DND-41 (cell line): ENCODE measurements at regions not wholly inside any gene's neighbourhood (a gene's known extent, or its start where the extent isn't known, plus 50 kb on each side); places are given as distances from the start of the nearest gene placed in this dataset.
"Not testable (repeated sequence)": the region's sequence is repeated elsewhere in the genome, so short reads cannot be mapped to it uniquely, and the experiment has no call there.

ENCODE experiments used
- ATAC-seq: fragments of 200-7000 bp; cut with Tn5 transposase; 3 replicates; pipeline ENCODE4 v1.9.1; 2021; ENCODE audit warnings: low read depth; ENCODE audit not compliant: insufficient read depth
- DNase-seq: peaks from one replicate; pipeline ENCODE4 v3.0.0-alpha.2; 2020
- H2AFZ ChIP-seq: 2 replicates; pipeline ENCODE4 v1.6.0; 2012; ENCODE audit warnings: low read depth, low read length
- H3K27ac ChIP-seq: 2 replicates; pipeline ENCODE4 v1.5.1; 2012; ENCODE audit warnings: low read length, inconsistent platforms
- H3K27me3 ChIP-seq: fragments of 200-600 bp; sonication (generic); 2 replicates; pipeline ENCODE4 v1.6.0; 2012; ENCODE audit warnings: low read length, mild to moderate bottlenecking, inconsistent platforms; ENCODE audit not compliant: insufficient read depth, poor library complexity
- H3K36me3 ChIP-seq: 2 replicates; pipeline ENCODE4 v1.5.1; 2012; ENCODE audit warnings: low read length, inconsistent platforms; ENCODE audit not compliant: insufficient read depth
- H3K4me1 ChIP-seq: 2 replicates; pipeline ENCODE4 v1.5.1; 2012; ENCODE audit warnings: mild to moderate bottlenecking, low read length; ENCODE audit not compliant: insufficient read depth
- H3K4me2 ChIP-seq: 2 replicates; pipeline ENCODE4 v1.6.0; 2012; ENCODE audit warnings: mild to moderate bottlenecking, moderate library complexity, low read length, inconsistent platforms; ENCODE audit not compliant: insufficient read depth
- H3K4me3 ChIP-seq, 2 experiments: fragments of 200-600 bp in 1 of 2; shearing (Covaris generic) in 1 of 2; 2 replicates each; pipeline ENCODE4 v1.5.1; 2012 to 2016; ENCODE audit warnings: inconsistent platforms in 2 of 2, low read length in 2 of 2, mild to moderate bottlenecking in 2 of 2, low read depth in 1 of 2, moderate library complexity in 1 of 2
- H3K79me2 ChIP-seq: 2 replicates; pipeline ENCODE4 v1.6.0; 2012; ENCODE audit warnings: low read length, inconsistent platforms; ENCODE audit not compliant: insufficient read depth
- H3K9ac ChIP-seq: 2 replicates; pipeline ENCODE4 v1.6.0; 2012; ENCODE audit warnings: low read depth, mild to moderate bottlenecking, inconsistent platforms, low read length, moderate library complexity
- H3K9me3 ChIP-seq: 2 replicates; pipeline ENCODE4 v1.5.1; 2012; ENCODE audit warnings: low read length, moderate library complexity, mild to moderate bottlenecking, inconsistent platforms; ENCODE audit not compliant: insufficient read depth, severe bottlenecking
- H4K20me1 ChIP-seq: 2 replicates; pipeline ENCODE4 v1.6.0; 2012; ENCODE audit warnings: low read length; ENCODE audit not compliant: insufficient read depth
- CTCF ChIP-seq: IDR thresholded peaks from 2 replicates; pipeline ENCODE4 v1.5.1; 2012; ENCODE audit warnings: borderline replicate concordance, low read length, moderate library complexity, mild to moderate bottlenecking; ENCODE audit not compliant: poor library complexity, severe bottlenecking; ENCODE audit errors: extremely low read depth
- EZH2 ChIP-seq: IDR thresholded peaks from 3 replicates; pipeline ENCODE4 v1.6.1; 2012; ENCODE audit warnings: borderline replicate concordance, low read depth, mild to moderate bottlenecking, moderate library complexity, low read length, inconsistent platforms; ENCODE audit not compliant: severe bottlenecking

- no peak for DNase-seq
- H3K36me3 ChIP-seq = no peaks in the 10 kb centered on the region
- no peak overlapping the region for H3K27ac ChIP-seq
- H3K27me3 ChIP-seq = no peaks in the 10 kb centered on the region
- no peak overlapping the region for H3K4me2 ChIP-seq
- no peak overlapping the region for H3K9ac ChIP-seq
- no peak overlapping the region for H3K4me3 ChIP-seq
- no peak for TF ChIP-seq EZH2
- no peak for TF ChIP-seq CTCF
- no peak overlapping the region for H2AFZ ChIP-seq
- no peaks in the 10 kb centered on the region for H3K79me2 ChIP-seq
- ATAC-seq = no peak
- H3K9me3 ChIP-seq = no peaks in the 10 kb centered on the region
- H4K20me1 ChIP-seq = no peaks in the 10 kb centered on the region
- H3K4me1 ChIP-seq = no peaks in the 10 kb centered on the region
Observed at GRCh38 chr4:33482773-33483172, 2761.5 kb downstream of the ARAP2 start.

- Histone ChIP-seq H4K20me1 (no peaks in the 10 kb centered on the region), H3K4me1 (no peaks in the 10 kb centered on the region), H3K27ac (no peak overlapping the region), H3K27me3 (no peaks in the 10 kb centered on the region), H3K9ac (no peak overlapping the region), H3K36me3 (no peaks in the 10 kb centered on the region), H2AFZ (no peak overlapping the region), H3K4me2 (no peak overlapping the region), H3K79me2 (no peaks in the 10 kb centered on the region), H3K4me3 (no peak overlapping the region), H3K9me3 (no peaks in the 10 kb centered on the region)
- no peak for ATAC-seq
- TF ChIP-seq EZH2 (no peak), CTCF (no peak)
- DNase-seq = no peak
Observed at GRCh38 chr4:33485111-33485510, 2759.2 kb downstream of the ARAP2 start.

GRCh38 chr4:33493231-33493630 lies 2751.1 kb downstream of the ARAP2 start:
- H3K79me2 ChIP-seq = no peaks in the 10 kb centered on the region
- no peaks in the 10 kb centered on the region for H3K4me1 ChIP-seq
- no peak for ATAC-seq
- DNase-seq = no peak
- no peak overlapping the region for H2AFZ ChIP-seq
- TF ChIP-seq EZH2 = no peak
- TF ChIP-seq CTCF = no peak
- H3K4me3 ChIP-seq = no peak overlapping the region
- no peaks in the 10 kb centered on the region for H3K36me3 ChIP-seq
- H3K9ac ChIP-seq = no peak overlapping the region
- no peak overlapping the region for H3K4me2 ChIP-seq
- H3K27ac ChIP-seq = no peak overlapping the region
- H3K27me3 ChIP-seq = no peaks in the 10 kb centered on the region
- H3K9me3 ChIP-seq = no peaks in the 10 kb centered on the region
- no peaks in the 10 kb centered on the region for H4K20me1 ChIP-seq

GRCh38 chr4:33494150-33494549 lies 2750.2 kb downstream of the ARAP2 start:
- Histone ChIP-seq H3K4me1 (no peaks in the 10 kb centered on the region), H2AFZ (no peak overlapping the region), H3K9ac (no peak overlapping the region), H3K27me3 (no peaks in the 10 kb centered on the region), H3K4me3 (no peak overlapping the region), H3K4me2 (no peak overlapping the region), H3K9me3 (no peaks in the 10 kb centered on the region), H4K20me1 (no peaks in the 10 kb centered on the region), H3K27ac (no peak overlapping the region), H3K79me2 (no peaks in the 10 kb centered on the region), H3K36me3 (no peaks in the 10 kb centered on the region)
- TF ChIP-seq CTCF = no peak
- TF ChIP-seq EZH2 = no peak
- ATAC-seq (no peak), DNase-seq (no peak)

- H3K36me3 ChIP-seq, H3K4me3 ChIP-seq, ATAC-seq, H3K79me2 ChIP-seq, DNase-seq, H3K9ac ChIP-seq, H3K27ac ChIP-seq, H3K27me3 ChIP-seq, H4K20me1 ChIP-seq, H3K9me3 ChIP-seq, H3K4me1 ChIP-seq, H3K4me2 ChIP-seq, H2AFZ ChIP-seq: not testable (repeated sequence)
Observed at GRCh38 chr4:33501587-33501986, 2742.7 kb downstream of the ARAP2 start.
